Activated CD4-positive, alpha-beta memory T cell treated with anti-CD3 and anti-CD28 coated beads for 36 hours (primary cell): ENCODE measurements at regions not wholly inside any gene's neighbourhood (a gene's known extent, or its start where the extent isn't known, plus 50 kb on each side); places are given as distances from the start of the nearest gene placed in this dataset.

Source experiments
- CTCF ChIA-PET: fragments of 350-600 bp; sonication (Branson Sonifier 250); formaldehyde crosslinking; loops from one replicate; lab custom pipeline; 2021; ENCODE audit warnings: antibody characterized with exemption, inconsistent platforms; lab: Charles Lee
- POLR2A ChIA-PET: fragments of 350-600 bp; sonication (Branson Sonifier 250); formaldehyde crosslinking; loops from one replicate; lab custom pipeline; 2021; ENCODE audit warnings: antibody characterized with exemption; lab: Charles Lee
- DNase-seq: peaks from one replicate; pipeline ENCODE4 v3.0.0-alpha.2; 2020
- H3K27ac Mint-ChIP-seq: one replicate; pipeline ENCODE4 v1.8.0; 2021; ENCODE audit warnings: mixed read lengths
- H3K27me3 Mint-ChIP-seq: one replicate; pipeline ENCODE4 v1.8.0; 2021; ENCODE audit warnings: mixed read lengths
- H3K36me3 Mint-ChIP-seq: one replicate; pipeline ENCODE4 v1.8.0; 2021; ENCODE audit warnings: mixed read lengths
- H3K4me1 Mint-ChIP-seq: one replicate; pipeline ENCODE4 v1.8.0; 2021; ENCODE audit warnings: low read depth, mixed read lengths
- H3K4me3 Mint-ChIP-seq: one replicate; pipeline ENCODE4 v1.8.0; 2021; ENCODE audit warnings: mild to moderate bottlenecking, mixed read lengths
- H3K9me3 Mint-ChIP-seq: one replicate; pipeline ENCODE4 v1.8.0; 2021; ENCODE audit warnings: mixed read lengths
- intact Hi-C: fragments of 100-400 bp; cut with micrococcal nuclease; formaldehyde crosslinking; loops from one replicate; pipeline ENCODE4 v1.15.1; 2023

GRCh38 chr5:3265936-3266335 lies 329.7 kb upstream of the IRX1 start:
- DNase-seq = no peak
- no peaks in the 10 kb centered on the region for H3K4me1 Mint-ChIP-seq
- CTCF ChIA-PET = no interaction called here
- no peak overlapping the region for H3K27ac Mint-ChIP-seq
- intact Hi-C loops = no loop called here
- H3K36me3 Mint-ChIP-seq = no peaks in the 10 kb centered on the region
- H3K9me3 Mint-ChIP-seq = peaks cover 3% of the 10 kb centered on the region
- no peak overlapping the region for H3K4me3 Mint-ChIP-seq
- H3K27me3 Mint-ChIP-seq = no peaks in the 10 kb centered on the region
- POLR2A ChIA-PET = no interaction called here

GRCh38 chr5:3265131-3265885 lies 330.3 kb upstream of the IRX1 start:
- POLR2A ChIA-PET = no interaction called here
- Mint-ChIP-seq H3K36me3 (no peaks in the 10 kb centered on the region), H3K9me3 (peaks cover 4% of the 10 kb centered on the region), H3K27ac (no peak overlapping the region), H3K4me3 (no peak overlapping the region), H3K4me1 (no peaks in the 10 kb centered on the region), H3K27me3 (no peaks in the 10 kb centered on the region)
- DNase-seq = no peak
- intact Hi-C loops = no loop called here
- CTCF ChIA-PET = no interaction called here

DNA sequence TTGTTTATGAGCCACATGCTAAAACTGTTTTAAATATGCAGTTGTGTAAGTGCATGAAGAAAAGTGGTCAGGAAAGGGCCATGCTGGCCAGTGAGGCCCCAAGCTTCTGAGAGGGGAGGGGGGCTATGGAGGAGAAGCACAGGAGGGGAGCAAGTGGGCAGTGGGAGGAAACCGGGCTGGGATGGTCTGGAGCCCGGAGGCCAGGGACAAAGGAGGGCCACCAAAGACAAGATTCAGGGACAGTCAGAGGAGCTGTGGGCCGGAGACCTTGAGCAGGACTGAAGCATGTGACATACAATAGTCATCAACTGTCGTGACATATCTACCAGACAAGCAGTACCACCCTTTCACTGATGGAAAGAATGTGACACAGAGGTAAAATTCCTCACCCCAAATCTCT lies 333.2 kb upstream of the IRX1 start:
- CTCF ChIA-PET = no interaction called here
- H3K27ac Mint-ChIP-seq = no peak overlapping the region
- no peaks in the 10 kb centered on the region for H3K4me1 Mint-ChIP-seq
- no peaks in the 10 kb centered on the region for H3K27me3 Mint-ChIP-seq
- no peaks in the 10 kb centered on the region for H3K36me3 Mint-ChIP-seq
- peaks cover 4% of the 10 kb centered on the region for H3K9me3 Mint-ChIP-seq
- no peak for DNase-seq
- no peak overlapping the region for H3K4me3 Mint-ChIP-seq
- POLR2A ChIA-PET = no interaction called here
- intact Hi-C loops = no loop called here

DNA sequence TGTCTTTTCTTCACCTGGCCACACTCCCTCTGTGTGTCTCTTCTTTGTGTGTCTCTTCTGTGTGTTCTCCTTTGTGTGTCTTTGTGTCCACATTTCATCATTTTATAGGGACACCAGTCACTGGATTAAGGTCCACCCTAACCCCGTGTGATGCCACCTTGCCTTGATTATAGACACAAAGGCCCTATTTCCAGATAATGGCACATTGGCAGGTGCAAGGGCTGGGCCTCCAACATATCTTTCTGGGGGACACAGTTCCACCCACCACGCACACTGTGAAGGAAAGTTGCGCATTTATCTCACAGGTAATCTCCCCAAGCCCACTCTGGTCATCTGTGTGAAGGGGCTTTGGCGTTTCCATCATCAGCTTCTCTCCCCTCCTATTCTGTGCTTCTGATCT lies 334.6 kb upstream of the IRX1 start:
- H3K9me3 Mint-ChIP-seq = peaks cover 4% of the 10 kb centered on the region
- POLR2A ChIA-PET = no interaction called here

DNA sequence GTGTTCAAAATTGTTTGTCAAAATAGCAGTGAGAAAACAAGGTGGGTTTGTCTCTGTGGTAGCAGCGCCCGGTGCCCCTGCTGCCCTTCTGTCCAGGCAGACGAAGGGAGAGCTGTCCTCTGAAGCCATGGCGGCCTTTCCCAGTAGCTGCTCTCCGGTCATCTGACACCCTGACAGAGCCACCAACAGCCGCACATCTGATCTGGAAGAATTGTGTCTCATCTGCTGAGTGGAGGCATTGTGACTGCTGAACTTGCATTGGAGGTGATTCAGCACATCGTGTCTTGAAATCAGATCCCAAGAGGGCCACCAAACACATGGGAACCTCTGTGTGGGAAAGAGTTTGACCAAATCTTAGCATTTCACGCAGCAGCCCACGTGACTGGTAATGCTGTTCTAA lies 337.6 kb upstream of the IRX1 start:
- ChIA-PET CTCF (no interaction called here), POLR2A (no interaction called here)
- intact Hi-C loops = no loop called here
- no peak overlapping the region for H3K27ac Mint-ChIP-seq
- H3K4me3 Mint-ChIP-seq = no peak overlapping the region
- no peak for DNase-seq
- H3K36me3 Mint-ChIP-seq = no peaks in the 10 kb centered on the region
- H3K27me3 Mint-ChIP-seq = no peaks in the 10 kb centered on the region
- H3K4me1 Mint-ChIP-seq = no peaks in the 10 kb centered on the region
- peaks cover 4% of the 10 kb centered on the region for H3K9me3 Mint-ChIP-seq

More for the DNA sequence above, 334.6 kb upstream of the IRX1 start:
- Mint-ChIP-seq H3K4me1 (no peaks in the 10 kb centered on the region), H3K4me3 (no peak overlapping the region), H3K27me3 (no peaks in the 10 kb centered on the region), H3K27ac (no peak overlapping the region), H3K36me3 (no peaks in the 10 kb centered on the region)
- DNase-seq = no peak
- CTCF ChIA-PET = no interaction called here
- intact Hi-C loops = no loop called here

GRCh38 chr5:3252235-3252634 lies 343.4 kb upstream of the IRX1 start:
- Mint-ChIP-seq H3K4me3 (no peak overlapping the region), H3K27ac (no peak overlapping the region), H3K9me3 (peaks cover 2% of the 10 kb centered on the region), H3K4me1 (no peaks in the 10 kb centered on the region), H3K27me3 (no peaks in the 10 kb centered on the region), H3K36me3 (no peaks in the 10 kb centered on the region)
- intact Hi-C loops = no loop called here
- no peak for DNase-seq
- POLR2A ChIA-PET = no interaction called here
- CTCF ChIA-PET = no interaction called here

DNA sequence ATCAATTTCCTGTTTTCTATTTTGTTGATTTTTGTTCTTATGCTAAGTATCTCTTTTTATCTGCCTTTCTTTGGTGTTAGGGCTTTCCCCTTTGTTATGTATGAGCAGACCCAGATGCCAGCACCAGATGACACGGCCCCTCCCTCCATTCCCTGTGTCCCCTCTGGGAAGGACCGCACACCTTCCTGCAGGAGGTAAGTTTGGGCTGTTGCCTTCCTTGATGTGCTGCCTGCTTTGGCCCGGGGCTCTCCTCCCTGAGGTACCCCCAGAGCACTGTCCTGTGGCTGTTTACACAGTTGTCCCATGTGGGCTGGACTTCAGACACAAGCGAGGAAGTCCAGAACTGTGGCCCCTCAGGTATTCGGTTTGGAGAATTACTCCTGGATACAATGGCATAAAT lies 343.8 kb upstream of the IRX1 start:
- ChIA-PET CTCF (no interaction called here), POLR2A (no interaction called here)
- H3K4me1 Mint-ChIP-seq = no peaks in the 10 kb centered on the region
- intact Hi-C loops = no loop called here
- H3K4me3 Mint-ChIP-seq = no peak overlapping the region
- no peaks in the 10 kb centered on the region for H3K27me3 Mint-ChIP-seq
- DNase-seq = no peak
- H3K27ac Mint-ChIP-seq = no peak overlapping the region
- H3K9me3 Mint-ChIP-seq = peaks cover 2% of the 10 kb centered on the region
- H3K36me3 Mint-ChIP-seq = no peaks in the 10 kb centered on the region

- no peak overlapping the region for H3K27ac Mint-ChIP-seq
- CTCF ChIA-PET = no interaction called here
- intact Hi-C loops = no loop called here
- DNase-seq = no peak
- no peak overlapping the region for H3K4me3 Mint-ChIP-seq
- no peaks in the 10 kb centered on the region for H3K4me1 Mint-ChIP-seq
- H3K27me3 Mint-ChIP-seq = no peaks in the 10 kb centered on the region
- no peaks in the 10 kb centered on the region for H3K36me3 Mint-ChIP-seq
- peaks cover 2% of the 10 kb centered on the region for H3K9me3 Mint-ChIP-seq
- POLR2A ChIA-PET = no interaction called here
These were observed 346.2 kb upstream of the IRX1 start for GRCh38 chr5:3249401-3249800.

DNA sequence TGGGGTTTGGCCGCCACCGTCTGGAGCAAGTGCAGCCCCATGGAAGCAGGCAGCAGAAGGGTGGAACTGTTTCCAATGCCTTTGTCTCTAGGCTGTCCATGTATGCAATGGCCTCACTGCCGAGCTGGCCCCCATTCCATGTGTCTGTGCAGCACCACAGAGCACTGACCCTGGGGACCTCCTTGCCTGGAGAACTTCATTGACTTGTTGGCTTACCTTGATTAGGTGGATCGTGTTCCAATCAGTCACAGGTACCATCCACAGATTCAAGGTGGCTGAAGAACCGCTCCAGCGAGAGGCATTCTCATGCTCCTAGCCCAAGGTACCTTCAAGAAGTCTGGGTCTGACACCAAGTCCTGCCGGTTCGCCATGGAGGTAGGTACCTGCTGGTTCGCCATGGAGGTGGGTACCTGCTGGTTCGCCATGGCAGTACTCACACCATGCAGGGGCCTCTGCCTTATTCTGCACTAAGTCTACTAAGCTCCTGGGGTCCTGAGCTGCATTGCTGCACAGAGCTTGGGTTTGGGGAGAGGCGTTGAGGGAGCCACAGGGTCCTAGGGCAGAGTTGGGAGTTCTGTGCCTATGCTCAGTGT lies 358.3 kb upstream of the IRX1 start:
- ChIA-PET POLR2A (no interaction called here), CTCF (no interaction called here)
- intact Hi-C loops = no loop called here
- Mint-ChIP-seq H3K27ac (no peak overlapping the region), H3K4me1 (no peaks in the 10 kb centered on the region), H3K4me3 (no peak overlapping the region), H3K36me3 (no peaks in the 10 kb centered on the region), H3K9me3 (peaks cover 11% of the 10 kb centered on the region), H3K27me3 (no peaks in the 10 kb centered on the region)
- no peak for DNase-seq

- H3K4me1 Mint-ChIP-seq = no peaks in the 10 kb centered on the region
- H3K9me3 Mint-ChIP-seq = peaks cover 11% of the 10 kb centered on the region
- H3K27ac Mint-ChIP-seq = no peak overlapping the region
- intact Hi-C loops = no loop called here
- H3K4me3 Mint-ChIP-seq = no peak overlapping the region
- POLR2A ChIA-PET = no interaction called here
- no peak for DNase-seq
- no peaks in the 10 kb centered on the region for H3K27me3 Mint-ChIP-seq
- CTCF ChIA-PET = no interaction called here
- no peaks in the 10 kb centered on the region for H3K36me3 Mint-ChIP-seq
These were observed 361.1 kb upstream of the IRX1 start for GRCh38 chr5:3234566-3234965.

DNA sequence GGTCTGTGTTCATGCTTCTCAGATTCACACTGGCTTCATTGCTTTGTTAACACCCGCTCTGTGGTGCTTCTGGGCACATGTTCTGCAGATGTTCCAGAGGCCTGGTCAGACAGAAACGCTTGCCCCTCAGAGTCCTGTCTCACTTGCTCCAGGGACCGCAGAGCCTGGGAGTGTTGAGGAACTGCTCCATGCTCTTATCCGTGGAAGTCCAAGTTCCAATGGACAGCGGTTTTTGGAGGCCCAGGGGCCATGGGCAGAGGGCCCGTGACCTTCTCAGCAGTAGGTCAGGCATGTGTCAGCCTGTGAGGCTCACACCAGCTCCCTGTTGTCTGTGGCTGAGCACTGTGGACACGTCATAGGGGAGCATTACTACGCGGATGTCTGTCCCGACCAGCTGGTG lies 364.7 kb upstream of the IRX1 start:
- Mint-ChIP-seq H3K4me3 (no peak overlapping the region), H3K4me1 (no peaks in the 10 kb centered on the region), H3K36me3 (no peaks in the 10 kb centered on the region), H3K9me3 (peaks cover 3% of the 10 kb centered on the region), H3K27me3 (no peaks in the 10 kb centered on the region), H3K27ac (no peak overlapping the region)
- intact Hi-C loops = no loop called here
- DNase-seq = no peak
- POLR2A ChIA-PET = no interaction called here
- CTCF ChIA-PET = no interaction called here

GRCh38 chr5:3230254-3230653 lies 365.4 kb upstream of the IRX1 start:
- intact Hi-C loops = no loop called here
- H3K36me3 Mint-ChIP-seq = no peaks in the 10 kb centered on the region
- H3K27me3 Mint-ChIP-seq = no peaks in the 10 kb centered on the region
- no peak overlapping the region for H3K4me3 Mint-ChIP-seq
- DNase-seq = no peak
- ChIA-PET CTCF (no interaction called here), POLR2A (no interaction called here)
- no peaks in the 10 kb centered on the region for H3K4me1 Mint-ChIP-seq
- H3K27ac Mint-ChIP-seq = no peak overlapping the region
- no peaks in the 10 kb centered on the region for H3K9me3 Mint-ChIP-seq

DNA sequence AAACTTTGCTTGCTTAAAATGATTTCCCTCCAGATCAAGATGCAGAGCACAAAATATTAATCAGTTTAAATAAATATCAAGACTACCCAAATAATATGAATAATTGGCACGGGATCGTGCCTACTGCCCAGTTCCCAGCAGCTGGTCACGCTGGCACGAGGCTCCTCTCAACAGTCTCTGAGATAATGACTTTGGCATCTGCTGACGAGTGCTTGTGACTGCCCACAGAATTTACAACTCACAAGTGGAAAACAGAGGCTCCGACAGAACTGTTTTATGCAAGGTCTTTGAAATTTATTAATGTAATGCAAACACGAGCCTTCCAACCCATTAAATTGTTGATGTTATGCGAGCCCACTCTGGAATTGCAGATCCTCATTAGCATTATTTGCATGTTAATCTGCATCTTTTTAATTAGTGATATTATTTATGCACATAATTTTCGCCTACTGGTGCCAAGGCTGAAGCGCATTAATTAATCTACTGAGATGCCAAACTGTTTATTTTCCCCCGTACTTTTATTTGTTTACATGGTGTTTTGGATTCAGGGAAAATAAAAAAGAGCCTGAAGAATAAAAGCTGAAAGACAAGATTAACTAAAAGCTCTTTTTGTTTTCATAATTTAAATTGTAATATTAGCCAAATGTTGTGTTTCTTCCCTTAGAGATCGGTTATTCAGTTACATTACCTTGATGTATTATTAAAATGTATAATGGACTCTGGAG lies 369.3 kb upstream of the IRX1 start:
- H3K27ac Mint-ChIP-seq = no peak overlapping the region
- POLR2A ChIA-PET = no interaction called here
- no peaks in the 10 kb centered on the region for H3K4me1 Mint-ChIP-seq
- no peaks in the 10 kb centered on the region for H3K27me3 Mint-ChIP-seq
- CTCF ChIA-PET = no interaction called here
- H3K9me3 Mint-ChIP-seq = no peaks in the 10 kb centered on the region
- intact Hi-C loops = no loop called here
- H3K36me3 Mint-ChIP-seq = no peaks in the 10 kb centered on the region
- DNase-seq = no peak
- H3K4me3 Mint-ChIP-seq = no peak overlapping the region
